HG03571 (cell line): ENCODE measurements at regions not wholly inside any gene's neighbourhood (a gene's known extent, or its start where the extent isn't known, plus 50 kb on each side); places are given as distances from the start of the nearest gene placed in this dataset.
"Not testable (repeated sequence)": the region's sequence is repeated elsewhere in the genome, so short reads cannot be mapped to it uniquely, and the experiment has no call there.

Source experiments
- ATAC-seq: cut with Tn5 transposase; IDR thresholded peaks from one replicate; pipeline ENCODE4 v1.9.1; 2021; ENCODE audit not compliant: unreplicated experiment

DNA sequence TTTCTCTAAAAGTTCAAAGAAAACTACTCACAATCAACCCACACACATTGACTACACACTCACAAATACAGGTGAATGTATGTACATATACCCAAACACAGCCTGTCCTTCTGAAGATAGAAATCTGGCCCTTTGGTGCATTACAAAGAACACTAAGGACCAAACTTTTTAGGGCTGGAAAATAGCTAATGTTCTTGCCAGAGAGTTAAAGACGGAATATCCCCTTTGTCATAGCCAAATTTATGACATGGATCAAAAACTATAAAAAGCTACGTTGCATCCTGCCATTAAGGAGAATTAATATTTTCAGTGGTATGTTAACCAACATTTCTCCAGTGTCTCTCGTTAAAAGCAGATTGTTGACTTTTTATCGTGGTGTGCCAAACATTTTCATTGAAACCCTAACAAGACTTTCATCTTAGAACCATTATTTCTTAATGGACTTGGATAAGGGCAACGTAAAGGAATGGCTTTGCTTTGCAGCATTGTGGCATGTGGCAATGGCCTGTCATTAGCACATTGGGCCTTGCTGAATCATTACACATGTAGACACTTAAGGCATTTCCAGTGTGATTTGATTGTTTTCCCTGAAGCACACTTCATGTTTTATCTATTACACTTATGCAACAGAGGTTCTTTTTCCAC is 150.9 kb upstream of the MEOX2 start:
- no peak for ATAC-seq

DNA sequence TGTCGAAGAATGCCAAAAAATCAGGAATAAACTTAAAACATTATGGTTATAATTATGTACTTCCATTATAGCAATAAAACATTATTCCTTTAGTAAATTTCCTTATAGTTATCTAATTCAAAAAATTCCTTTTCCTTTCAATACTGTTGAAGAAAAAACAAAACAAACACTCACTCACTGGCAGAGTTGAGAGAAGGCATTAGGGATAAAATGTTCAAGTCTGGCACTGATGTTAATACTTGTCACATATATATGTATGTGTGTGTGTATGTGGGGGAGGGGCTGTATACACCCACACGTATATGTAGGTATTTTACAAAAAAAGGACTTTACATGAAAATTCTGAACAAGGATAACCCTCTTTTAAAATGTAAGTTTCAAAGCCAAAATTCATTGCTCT is 150.2 kb upstream of the MEOX2 start:
- no peak for ATAC-seq

DNA sequence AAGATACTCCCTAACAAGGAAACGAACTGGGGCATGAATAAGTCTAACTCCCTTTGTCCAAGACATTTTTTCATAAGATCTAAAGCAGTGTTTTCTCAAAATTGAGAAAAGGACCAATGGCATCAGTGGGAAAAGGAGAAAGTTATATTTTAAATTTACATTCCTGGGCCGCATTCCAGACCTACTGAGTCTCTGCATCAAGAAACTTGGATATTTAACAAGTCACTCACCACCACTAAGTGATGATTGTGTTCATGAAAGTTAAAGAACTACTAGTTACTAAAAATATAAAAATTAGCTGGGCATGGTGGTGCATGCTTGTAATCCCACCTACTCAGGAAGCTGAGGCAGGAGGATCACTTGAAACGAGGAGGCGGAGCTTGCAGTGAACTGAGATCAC is 149.6 kb upstream of the MEOX2 start:
- no peak for ATAC-seq

DNA sequence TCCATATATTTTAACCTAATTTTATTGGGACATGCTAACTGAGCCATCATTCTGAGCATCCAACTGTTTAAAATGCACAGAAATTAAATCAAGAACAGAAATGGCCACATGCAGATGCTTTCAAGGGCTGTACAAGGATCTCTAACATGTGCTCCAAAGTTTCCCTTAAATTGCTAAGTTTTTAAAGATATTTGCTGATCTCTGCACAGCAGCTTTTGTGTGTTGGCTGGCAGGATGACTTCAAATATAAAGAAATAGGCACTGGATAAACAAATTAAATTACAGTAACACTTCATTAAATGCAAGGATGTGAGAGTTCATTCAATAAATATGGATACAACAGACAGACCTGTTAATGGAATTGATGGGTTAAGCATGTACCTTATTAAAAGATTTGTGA is 148.0 kb upstream of the MEOX2 start:
- ATAC-seq, result no peak

DNA sequence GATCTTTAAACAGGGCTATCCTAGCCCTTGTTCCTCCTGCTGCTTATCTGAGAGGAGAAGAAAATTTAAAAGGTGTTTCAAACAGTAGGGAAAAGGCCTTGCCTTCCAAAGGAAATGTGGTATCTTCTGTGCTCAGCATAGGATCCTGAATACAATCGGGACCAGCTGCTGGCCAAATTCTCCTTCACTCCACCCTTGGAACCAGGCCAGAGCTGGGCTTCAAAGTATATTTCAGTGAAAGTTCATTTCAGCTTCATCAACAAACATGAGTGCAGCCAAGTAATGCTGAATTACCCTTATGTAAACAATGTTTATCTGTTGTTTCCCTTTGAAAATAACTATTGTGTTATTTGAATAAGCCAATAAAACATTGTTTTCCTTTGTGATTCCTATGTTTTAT is 146.5 kb upstream of the MEOX2 start:
- no peak for ATAC-seq

DNA sequence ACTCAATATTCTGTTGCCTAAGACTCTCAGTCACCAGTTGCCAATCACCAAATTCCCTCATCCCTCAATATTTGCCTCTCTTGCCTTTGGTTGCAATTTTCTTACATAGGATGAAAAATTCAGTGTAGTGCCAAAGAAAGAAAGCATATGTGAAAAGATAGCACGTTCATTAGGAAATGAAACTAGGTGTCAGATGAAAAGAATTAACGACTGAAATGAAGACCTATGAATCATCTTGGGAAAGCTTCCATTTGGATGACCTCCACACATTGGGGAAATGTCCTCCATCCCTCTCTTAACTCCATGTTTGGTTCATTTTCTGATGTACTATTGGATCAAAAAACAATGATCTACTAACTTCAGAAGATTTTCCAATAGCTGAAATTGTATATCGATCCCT is 145.1 kb upstream of the MEOX2 start:
- ATAC-seq, result no peak

DNA sequence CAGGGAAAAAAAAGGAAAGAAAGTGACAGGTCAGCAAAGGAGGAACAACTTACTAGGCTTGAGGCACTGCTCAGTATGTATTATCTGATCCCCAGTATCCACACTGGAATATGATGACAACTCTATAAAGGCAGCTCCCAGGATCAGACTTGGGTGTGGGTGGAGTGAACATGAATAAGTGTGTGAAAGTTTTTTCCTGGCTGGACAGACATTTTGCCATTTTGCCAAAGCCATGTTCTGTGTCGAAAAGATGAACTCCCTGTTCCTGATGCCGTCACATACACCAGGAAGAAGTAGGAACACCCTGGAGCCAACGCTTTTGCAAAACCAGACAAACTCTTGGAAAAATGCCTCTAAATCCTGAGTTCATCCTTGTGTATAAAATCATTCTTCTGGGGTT is 143.2 kb upstream of the MEOX2 start:
- ATAC-seq, result no peak

DNA sequence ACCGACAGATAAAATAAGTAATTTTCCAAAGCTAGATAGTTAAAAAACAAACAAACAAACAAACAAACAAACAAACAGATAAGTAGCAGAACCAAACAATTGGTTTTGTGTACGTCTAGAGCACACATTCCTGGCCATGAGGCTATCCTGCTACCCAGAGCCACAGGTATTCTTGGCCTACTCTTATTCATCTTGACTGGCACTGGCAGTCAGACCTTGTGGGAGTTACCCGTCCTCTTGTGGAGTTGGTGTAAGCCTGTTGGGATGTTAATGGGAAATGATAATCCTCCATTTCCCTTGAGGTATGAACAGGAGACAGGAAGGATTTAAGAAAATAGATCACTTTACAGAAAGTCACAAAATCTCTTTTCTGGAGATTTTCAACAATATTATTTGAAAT is 142.4 kb upstream of the MEOX2 start:
- no peak for ATAC-seq

DNA sequence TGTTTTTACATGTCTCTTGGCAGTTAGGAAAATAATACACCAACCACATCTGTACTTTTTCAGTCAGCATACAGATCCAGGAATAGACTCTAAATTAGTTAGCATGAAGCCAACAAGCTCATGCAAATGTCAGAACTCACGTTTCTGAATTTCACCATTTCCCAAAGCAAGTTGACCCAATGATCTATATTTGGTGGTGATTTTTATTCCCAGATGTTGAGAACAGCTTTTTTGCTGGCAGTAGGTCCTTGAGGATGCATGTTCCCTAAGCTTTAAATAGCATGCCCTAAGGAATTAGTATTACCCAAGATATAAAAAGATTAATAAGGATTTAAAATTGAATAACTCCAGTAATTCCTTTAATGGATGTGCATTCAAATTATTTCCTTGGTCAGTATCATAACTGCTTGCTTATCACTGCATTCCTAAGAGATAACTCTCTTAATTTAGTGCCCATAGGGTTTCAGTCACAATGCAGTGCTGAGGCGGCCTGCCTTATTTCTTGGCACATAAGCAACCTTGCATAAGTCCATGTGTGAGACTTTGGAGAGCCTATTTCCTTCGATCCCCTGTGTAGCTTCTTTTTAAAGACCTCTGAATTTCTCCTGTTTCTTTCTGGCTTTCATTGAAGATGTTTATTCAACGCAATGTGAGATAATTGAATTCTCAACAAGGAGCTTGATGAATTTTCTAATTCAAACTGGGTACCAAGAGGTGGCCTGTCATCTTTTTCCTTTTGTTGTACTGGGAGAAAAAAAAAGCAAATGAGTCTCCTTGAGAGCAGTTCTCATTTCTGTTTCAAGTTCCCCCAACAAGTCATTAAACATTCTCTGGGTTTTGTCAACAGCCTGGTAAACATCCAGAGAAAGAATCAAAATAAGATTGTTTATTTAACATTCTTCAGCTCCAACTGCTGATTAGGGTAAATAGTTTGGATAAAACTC is 135.3 kb upstream of the MEOX2 start:
- ATAC-seq, result no peak

DNA sequence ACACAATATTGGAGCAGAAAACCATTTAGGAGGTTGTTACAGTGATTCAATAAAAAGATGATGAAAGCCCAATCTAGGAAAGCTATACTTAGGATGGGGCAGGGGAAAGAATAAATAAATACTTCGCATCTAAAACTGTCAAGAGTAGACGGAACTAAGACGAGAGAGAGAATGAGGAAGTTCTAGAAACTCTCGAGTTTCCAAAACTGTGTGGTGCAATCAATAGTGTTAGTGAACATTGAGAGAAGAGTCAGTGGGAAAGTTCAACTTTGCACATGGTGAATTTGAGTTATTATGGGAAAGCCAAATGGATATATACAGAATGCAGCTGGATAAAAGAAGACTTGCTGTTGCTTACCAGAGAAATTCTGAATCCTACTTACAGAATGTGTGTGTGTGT is 133.8 kb upstream of the MEOX2 start:
- no peak for ATAC-seq

DNA sequence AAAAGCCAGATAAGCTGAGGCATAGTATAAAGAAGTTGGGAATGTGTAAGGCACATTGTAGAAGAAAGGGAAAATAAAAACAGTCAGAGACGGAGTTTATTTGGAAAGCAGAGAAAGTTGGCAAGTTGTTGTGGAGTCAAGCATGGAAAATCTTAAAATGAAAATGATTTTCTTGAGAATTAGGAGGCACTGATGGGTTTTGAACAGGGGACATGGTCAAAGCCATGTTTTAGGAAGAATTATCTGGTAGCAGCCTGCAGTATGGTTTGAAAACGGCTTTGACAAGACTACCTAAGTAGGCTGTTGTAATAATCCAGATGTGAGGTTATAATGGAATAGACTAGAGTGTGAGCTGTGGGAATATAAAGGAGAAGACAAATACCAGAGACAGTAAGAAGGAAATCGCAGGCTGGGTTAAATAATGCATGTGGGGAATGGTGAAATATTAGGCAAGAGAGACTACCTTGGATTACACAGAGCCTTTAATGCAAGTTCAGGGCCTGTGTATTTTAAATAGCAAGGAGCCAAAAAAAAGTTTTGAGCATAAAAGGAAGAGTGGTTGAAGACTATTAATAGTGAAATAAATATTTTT is 130.4 kb upstream of the MEOX2 start:
- no peak for ATAC-seq

DNA sequence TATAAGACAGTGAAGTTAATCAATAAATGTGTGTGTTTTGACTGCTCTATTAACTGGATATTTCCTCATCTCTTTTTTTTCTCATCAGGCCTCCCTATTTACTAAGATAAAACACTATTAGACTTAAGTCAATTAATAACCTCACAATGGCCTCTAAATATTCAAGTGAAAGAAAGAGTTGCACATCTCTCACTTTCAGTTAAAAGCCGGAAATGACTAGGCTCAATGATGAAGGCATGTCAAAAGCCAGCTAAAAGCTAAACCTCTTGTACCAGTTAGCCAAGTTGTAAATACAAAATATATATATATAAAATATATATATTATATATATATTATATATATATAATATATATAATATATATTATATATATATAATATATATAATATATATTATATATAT is 127.0 kb upstream of the MEOX2 start:
- no peak for ATAC-seq

DNA sequence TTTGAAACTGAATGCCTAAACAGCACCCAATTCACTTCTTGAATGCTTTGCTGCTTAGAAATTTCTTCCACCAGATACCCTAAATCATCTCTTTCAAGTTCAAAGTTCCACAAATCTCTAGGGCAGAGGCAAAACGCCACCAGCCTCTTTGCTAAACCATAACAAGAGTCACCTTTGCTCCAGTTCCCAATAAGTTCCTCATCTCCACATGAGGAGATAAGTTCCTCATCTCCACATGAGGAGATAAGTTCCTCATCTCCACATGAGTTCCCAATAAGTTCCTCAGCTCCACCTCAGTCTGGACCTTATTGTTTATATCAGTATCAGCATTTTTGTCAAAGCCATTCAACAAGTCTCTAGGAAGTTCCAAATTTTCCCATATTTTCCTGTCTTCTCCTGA is 123.9 kb upstream of the MEOX2 start:
- not testable (repeated sequence) for ATAC-seq

DNA sequence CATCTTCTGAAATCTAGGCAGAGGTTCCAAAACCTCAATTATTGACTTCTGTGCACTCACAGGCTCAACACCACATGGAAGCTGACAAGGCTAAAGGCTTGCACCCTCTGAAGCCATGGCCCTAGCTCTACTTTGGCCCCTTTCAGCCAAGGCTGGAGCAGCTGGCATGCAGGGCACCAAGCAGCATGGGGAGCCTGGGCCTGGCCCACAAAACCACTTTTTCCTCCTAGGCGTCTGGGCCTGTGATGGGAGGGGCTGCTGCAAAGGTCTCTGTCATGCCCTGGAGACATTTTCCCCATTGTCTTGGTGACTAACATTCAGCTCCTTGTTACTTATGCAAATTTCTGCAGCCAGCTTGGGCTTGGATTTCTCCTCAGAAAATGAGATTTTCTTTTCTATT is 123.5 kb upstream of the MEOX2 start:
- not testable (repeated sequence) for ATAC-seq

DNA sequence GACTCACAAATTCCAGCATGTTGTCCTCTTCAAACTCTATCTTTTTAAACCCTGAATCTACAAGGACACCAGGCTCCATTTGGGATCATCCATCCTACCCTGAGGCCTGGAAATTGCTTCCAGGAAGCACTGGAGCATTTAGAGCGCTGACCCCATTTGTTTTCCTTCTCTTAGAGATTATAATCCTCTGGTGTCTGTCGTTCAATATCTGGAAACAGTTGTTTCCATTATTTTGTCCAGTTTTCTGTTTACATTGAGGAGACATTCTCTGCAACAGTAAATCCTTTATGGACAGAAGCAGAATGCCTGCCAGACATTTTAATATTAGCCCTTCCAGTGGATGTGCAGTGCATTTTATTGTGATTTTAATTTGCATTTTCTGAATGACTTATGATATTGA is 119.4 kb upstream of the MEOX2 start:
- no peak for ATAC-seq

DNA sequence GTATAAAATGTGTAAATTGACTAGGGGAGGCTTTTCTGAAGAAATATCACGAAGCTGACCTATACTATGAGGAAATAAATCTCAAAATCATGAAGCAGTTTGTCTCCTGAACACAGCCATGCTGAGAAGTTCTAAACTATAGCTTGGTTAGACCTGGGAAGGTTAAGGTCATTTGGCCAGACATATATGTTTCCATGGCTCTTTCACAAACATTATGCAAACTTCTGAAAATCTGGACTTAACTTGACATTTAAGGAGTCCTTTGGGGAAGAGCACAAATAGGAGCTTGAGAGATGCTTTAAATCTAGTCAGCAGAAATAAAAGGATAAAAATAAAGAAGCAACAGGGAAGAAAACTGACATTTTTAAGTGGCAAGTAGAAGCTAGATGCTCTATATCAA is 115.9 kb upstream of the MEOX2 start:
- ATAC-seq, result no peak

DNA sequence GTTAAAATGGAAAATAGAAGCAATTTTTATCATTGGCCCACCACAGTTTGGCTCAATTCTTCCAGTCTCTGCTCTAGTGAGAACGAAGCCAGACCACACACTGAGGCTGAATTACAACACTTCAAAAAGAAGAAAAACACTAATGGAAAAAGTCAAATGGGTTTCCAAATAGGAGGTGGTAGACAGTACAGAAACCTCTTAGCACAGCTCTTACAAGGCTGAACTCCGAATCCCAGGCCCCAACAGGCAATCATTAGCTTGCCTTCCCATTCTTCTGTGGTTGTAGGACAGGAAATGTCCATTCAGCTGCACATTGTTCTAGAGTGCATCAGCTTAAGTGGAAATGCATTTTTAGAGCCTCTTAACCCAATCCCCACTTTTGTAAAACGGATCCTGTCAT is 115.1 kb upstream of the MEOX2 start:
- no peak for ATAC-seq

DNA sequence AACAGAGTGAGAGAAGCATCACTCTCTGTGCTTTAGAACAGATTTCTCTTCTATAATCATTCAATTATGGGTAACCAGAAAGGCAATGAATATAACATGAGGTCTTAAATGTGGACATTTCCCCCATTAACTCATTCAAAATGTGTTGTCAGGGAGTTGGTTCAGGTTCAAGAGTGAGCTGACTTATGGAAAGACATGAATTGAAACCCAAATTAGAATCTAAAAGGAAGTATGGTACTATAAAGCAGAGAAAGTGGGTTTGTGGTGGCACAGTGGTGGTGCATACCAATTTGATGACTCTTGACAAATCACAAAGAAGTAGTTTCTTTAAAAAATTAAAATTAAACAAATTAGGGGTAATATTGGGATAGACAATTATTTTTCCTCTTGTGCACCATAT is 114.6 kb upstream of the MEOX2 start:
- no peak for ATAC-seq

DNA sequence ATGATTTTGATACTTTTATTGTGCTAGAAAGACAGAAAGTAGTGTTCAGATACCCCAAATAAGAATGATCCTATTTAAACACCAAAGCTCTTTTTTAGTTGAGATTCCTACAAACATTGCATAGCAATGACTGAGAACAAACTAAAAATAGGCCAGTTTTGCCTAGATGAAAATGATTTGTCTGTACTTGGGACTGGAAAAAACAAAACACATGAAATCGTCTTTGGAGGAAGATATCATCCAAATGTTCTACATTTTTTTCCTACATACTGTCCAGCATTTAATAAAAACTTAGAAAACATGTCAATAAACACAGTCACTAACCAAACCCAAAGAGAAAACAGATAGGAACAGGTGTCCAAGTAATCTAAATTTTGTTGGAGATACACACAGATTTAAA is 111.6 kb upstream of the MEOX2 start:
- no peak for ATAC-seq

DNA sequence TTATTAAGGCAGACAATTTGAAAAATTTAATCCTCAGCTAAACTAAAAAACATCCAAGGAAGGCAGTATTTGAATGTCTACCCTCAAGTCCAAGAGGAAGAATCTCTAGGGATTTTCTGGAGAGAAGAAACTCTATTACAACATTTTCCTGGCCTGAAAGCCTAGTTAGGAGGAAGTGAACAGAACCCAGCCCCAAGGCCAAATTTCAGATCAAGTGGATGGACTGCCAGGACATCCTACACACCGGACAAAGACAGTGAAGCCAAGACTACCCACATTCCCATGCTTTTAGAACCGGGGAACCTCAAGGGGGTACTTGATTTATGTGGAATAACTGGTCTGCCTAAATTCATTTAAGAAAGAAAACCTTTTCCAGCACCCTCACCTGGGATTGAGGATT is 108.9 kb upstream of the MEOX2 start:
- ATAC-seq, result no peak

DNA sequence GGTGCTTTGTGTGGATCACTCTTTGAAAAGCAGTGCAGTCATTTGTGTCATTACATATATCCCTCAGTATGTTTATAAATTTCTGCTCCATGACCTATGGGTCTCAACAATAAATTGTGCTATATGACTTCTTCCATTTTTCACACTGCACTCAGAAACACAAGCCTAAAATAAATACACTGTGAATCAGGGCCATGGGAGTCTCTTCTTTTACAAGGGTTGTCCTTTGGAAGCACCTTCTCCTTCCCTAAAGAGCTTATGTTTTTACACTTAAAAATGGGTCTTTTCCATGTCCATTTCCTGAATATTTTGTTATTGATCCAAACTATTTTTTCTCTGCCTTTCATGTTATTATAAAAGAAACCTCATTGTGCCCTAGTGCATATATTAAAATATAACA is 108.3 kb upstream of the MEOX2 start:
- no peak for ATAC-seq

DNA sequence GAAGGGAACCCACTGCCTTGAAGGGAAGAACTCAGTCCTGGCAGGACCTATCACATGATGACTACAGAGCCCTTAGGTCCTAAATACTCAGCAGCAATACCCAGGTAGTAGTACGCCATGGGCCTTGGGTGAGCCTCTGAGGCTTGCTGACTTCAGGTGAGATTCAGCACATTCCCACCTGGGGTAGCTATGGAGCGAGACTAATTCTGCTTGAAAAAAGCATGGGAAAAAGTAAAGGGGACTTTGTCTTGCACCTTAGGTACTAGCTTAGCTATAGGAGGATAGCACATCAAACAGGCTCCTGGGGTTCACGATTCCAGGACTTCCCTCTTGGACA is 98.2 kb upstream of the MEOX2 start:
- no peak for ATAC-seq
